ENCODE measurements at regions not wholly inside any gene's neighbourhood (a gene's known extent, or its start where the extent isn't known, plus 50 kb on each side); places are given as distances from the start of the nearest gene placed in this dataset.

DNA sequence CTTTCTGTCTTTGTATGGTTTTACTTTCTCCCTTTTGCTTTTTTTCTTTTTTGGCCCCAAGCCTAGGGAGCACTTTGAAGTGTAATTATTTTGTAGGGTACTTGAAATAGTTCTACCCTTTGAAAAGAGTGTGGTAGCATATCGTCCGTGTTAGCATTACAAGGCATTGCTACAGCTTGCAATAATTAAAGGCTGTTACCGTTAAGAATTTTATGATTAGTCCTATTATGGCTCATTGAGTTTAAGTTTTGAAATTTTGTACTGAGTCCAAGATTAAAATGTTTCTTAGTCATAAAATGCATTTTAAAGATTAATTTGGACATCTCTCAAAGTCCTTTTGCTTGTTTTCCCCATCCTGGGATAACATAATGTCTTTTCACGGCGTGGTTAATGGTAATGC, 490.0 kb upstream of the LRRN3 start:
- Histone ChIP-seq H3K27me3 (no peaks in the 10 kb centered on the region), H3K27ac (no peak overlapping the region), H3K4me3 (replicated peaks in 1 of 3) (no peak overlapping the region), H3K36me3 (no peaks in the 10 kb centered on the region), H3K4me1 (peaks cover 3 to 5% of the 10 kb centered on the region in 2 donors), H3K9me3 (no peaks in the 10 kb centered on the region)
- WGBS, 2 donors = 44 to 45% methylated on average over 5 of the region's 5 CpGs
- TF ChIP-seq POLR2A (IDR thresholded peaks at IDR 0.05) (no peak), CTCF (IDR thresholded peaks at IDR 0.05) (no peak)
- intact Hi-C loops (cut with DNase I) = no loop called here
- DNase-seq = peak in 1 of 2 donors; percentile 1

DNA sequence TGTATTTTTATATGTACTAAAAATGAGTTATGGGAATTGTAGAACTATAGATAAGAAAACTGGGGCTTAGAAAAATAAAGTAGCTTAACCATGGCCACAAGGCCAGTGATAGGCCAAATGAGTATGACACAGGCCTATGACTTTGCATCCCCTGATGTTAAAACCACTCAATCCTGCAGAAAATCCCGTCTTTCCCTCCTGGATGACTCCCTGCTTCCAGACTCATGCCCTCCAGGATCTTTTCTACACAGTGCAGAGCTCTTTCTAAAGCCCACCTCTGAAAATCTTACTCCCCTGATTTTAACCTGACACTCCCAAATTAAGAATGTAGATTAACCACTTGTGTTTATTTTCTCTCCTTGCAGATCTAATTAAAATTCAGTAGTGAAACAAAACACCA, 489.2 kb upstream of the LRRN3 start:
- no peak overlapping the region for H3K27ac ChIP-seq
- intact Hi-C loops (cut with DNase I) = no loop called here
- peaks cover 3 to 5% of the 10 kb centered on the region in 2 donors for H3K4me1 ChIP-seq
- H3K36me3 ChIP-seq = no peaks in the 10 kb centered on the region
- no peaks in the 10 kb centered on the region for H3K27me3 ChIP-seq
- WGBS, 2 donors = 91 to 92% methylated on average over 1 of the region's 1 CpG
- no peak for DNase-seq
- H3K4me3 ChIP-seq (replicated peaks in 1 of 3) = no peak overlapping the region
- H3K9me3 ChIP-seq = no peaks in the 10 kb centered on the region
- TF ChIP-seq POLR2A (IDR thresholded peaks at IDR 0.05) = no peak
- no peak for TF ChIP-seq CTCF (IDR thresholded peaks at IDR 0.05)

GRCh38 chr7:110604206-110604605, 486.7 kb upstream of the LRRN3 start:
- no peaks in the 10 kb centered on the region for H3K27me3 ChIP-seq
- intact Hi-C loops (cut with DNase I) = no loop called here
- H3K9me3 ChIP-seq = no peaks in the 10 kb centered on the region
- DNase-seq = no peak
- WGBS, 2 donors = 90 to 93% methylated on average over 4 of the region's 4 CpGs
- H3K4me3 ChIP-seq (replicated peaks in 1 of 3) = no peak overlapping the region
- H3K27ac ChIP-seq = no peak overlapping the region
- TF ChIP-seq CTCF (IDR thresholded peaks at IDR 0.05) (no peak), POLR2A (IDR thresholded peaks at IDR 0.05) (no peak)
- H3K4me1 ChIP-seq = peaks cover 3 to 5% of the 10 kb centered on the region in 2 donors
- no peaks in the 10 kb centered on the region for H3K36me3 ChIP-seq

GRCh38 chr7:110604885-110605284, 486.0 kb upstream of the LRRN3 start:
- DNase-seq = no peak
- intact Hi-C loops (cut with DNase I) = no loop called here
- Histone ChIP-seq H3K27me3 (no peaks in the 10 kb centered on the region), H3K4me3 (replicated peaks in 1 of 3) (no peak overlapping the region), H3K9me3 (no peaks in the 10 kb centered on the region), H3K36me3 (no peaks in the 10 kb centered on the region), H3K27ac (no peak overlapping the region), H3K4me1 (peaks cover 3 to 5% of the 10 kb centered on the region in 2 donors)
- TF ChIP-seq CTCF (IDR thresholded peaks at IDR 0.05) (no peak), POLR2A (IDR thresholded peaks at IDR 0.05) (no peak)

DNA sequence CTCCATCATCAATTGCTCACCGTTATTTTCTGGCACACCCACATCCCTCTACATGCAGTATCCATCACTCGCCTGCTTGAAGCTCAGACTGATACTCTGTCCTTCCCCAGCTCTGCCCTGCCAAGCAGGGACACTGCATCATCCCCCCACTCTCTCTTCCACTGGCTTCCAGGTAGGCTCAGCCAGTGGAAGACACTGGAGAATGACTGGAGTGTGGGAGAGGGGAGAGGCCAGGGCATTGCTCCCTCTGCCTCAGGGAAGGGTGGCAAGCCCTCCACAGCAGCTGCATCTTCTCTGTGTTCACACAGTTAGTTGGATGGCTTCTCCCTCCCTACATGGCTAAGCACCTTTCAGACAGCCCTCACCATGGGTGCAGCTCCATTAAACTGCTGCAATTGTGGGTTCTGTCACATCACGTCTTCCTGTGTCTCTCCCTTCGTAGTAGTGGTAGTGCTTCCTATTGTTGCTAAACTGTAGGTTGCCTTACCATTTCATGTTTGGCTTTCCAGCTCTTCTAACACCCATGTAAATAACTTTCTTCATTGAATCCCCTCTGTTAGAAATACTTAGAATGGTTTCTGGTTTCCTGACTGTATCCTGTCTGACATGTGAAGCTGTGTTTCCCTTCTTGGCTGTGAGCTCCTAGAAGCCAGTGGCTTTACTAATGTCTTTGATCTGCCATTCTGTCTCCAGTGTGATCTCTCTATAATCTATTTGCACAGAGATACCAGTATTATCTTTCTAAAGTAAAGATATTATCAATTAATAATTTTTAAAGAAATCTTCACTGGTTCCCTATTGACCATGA, 483.7 kb upstream of the LRRN3 start:
- H3K9me3 ChIP-seq = no peaks in the 10 kb centered on the region
- H3K27me3 ChIP-seq = no peaks in the 10 kb centered on the region
- no peak overlapping the region for H3K4me3 ChIP-seq (replicated peaks in 1 of 3)
- no peak for DNase-seq
- H3K36me3 ChIP-seq = no peaks in the 10 kb centered on the region
- 93 to 96% methylated on average over 4 of the region's 4 CpGs for WGBS, 2 donors
- H3K4me1 ChIP-seq = no peaks in the 10 kb centered on the region
- TF ChIP-seq CTCF (IDR thresholded peaks at IDR 0.05) (no peak), POLR2A (IDR thresholded peaks at IDR 0.05) (no peak)
- intact Hi-C loops (cut with DNase I) = no loop called here
- H3K27ac ChIP-seq = no peak overlapping the region

Measured in thyroid gland (tissue), 4 donors.